Middle frontal gyrus (tissue), 1 donor: ENCODE measurements at regions not wholly inside any gene's neighbourhood (a gene's known extent, or its start where the extent isn't known, plus 50 kb on each side); places are given as distances from the start of the nearest gene placed in this dataset.
"Not testable (repeated sequence)": the region's sequence is repeated elsewhere in the genome, so short reads cannot be mapped to it uniquely, and the experiment has no call there.

Source experiments
- DNase-seq: peaks from one replicate; pipeline ENCODE4 v3.0.0-alpha.2; 2015; ENCODE audit warnings: low spot score; ENCODE audit errors: extremely low spot score

DNA sequence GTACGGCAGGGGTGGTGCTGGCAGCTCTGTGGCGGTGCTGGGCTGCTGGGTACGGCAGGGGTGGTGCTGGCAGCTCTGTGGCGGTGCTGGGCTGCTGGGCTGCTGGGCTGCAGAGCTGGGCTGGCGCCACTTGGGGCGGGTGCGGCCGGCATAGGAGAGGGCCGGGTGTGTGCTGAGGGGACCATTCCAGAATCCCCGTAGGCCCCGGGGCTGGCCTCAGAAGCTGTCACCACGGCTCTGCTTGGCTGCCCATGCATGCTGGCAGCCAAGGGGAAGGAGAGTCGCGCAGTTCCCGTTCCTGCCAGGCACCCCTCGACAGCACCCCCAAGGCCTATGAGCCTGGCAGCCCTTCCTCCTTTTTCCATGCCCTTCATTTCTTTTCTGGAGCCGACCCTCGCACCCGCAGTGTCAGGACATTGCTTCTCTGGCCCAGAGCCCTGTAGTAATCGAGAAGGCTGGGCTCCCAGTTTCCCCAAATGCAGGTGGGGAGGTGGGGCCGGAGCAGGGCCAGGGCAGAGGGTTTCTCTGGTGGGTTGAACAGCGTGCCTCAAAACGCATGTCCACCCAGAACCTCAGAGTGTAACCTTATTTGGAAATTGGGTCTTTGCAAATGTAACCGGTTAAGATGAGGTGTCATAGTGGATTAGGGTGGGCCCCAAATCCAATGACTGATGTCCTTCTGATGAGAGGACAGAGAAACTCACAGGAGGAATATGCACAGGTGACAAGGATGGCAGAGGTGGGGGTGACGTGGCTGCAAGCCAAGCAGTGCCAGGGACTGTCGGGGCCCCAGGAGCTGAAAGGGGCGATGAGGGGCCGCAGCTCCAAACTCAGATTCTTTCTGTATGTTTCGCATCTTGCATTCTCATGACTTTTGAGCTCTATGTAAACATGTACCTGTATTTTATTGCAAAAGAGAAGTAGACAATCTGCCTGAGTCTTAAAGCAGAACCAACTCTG, 71.0 kb upstream of the ACTRT2 start:
- DNase-seq = no peak

DNA sequence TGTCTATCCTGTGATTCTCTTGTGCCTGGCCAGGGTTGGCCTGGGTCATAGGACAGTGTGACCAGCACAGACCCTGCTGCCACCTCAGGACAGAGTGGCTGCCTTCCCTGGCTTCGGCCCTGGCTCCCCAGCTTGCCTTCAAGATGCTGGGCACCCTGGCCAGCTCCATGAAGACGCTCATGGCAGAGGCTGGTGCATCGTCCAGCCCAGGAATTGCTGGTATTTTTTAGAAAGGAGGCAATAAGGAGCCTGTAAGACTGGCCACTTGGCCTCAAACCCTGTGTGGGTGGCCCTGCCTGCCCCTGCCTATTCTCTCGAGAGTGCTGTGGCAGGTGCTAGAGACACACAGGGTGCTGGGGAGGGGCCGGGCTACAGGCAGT, 70.4 kb upstream of the ACTRT2 start:
- no peak for DNase-seq

DNA sequence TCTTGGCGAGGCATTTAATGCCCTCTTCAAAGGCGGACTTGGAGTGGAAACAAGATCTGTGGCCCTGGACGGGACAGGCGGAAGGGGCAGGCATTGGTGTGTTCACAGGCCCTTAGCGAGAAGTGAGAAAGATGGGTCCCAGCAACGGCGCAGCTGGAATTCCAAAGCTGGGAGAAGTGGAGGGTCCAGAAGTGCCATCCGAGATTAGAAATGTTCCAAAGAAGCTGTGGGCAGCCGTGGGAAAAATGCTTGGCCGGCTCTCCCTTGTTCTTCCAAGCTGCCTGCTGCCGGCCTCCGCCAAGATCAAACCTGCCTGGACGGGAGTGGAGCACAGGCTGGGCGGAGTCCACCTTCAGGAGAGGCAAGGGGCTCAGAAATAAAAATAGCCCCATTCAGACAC, 69.4 kb upstream of the ACTRT2 start:
- DNase-seq = no peak

DNA sequence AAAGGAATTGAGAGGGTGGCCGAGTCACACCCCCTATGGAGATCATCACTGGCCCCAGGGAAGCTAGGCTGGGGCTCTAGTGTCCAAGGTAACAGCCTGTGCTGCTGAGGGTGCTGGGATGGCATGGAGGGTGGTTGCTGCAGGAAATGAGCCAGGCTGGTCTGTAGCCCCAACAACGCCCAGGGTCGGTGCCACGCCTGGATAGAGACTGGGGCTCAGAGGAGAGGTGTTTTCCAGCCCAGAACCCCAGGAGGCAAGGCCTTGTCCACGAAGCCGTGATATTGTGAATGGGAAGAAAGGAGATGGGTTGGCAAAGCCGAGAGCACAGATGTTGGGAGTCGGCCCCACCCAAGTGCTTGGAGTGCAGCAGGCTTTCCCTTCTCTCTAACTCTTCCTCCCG, 68.9 kb upstream of the ACTRT2 start:
- no peak for DNase-seq

DNA sequence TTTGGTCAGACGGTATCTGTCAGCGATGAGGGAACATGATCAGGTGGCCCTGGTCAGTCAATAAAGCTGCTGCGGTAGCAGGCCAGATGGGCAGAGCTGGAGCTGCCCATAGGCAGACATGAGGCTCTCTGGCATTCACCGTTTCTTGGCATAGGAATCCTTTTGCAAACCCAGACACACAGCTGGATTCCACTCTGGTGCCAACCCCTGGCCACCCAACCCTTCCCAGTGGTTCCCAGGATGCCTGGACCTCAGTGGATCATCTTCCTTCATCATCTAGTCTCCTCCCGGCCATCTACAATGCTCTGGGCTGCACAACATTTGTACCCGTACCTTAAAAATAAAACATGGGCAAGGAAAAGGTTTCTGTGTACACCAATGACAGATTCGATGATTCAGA, 68.3 kb upstream of the ACTRT2 start:
- no peak for DNase-seq

DNA sequence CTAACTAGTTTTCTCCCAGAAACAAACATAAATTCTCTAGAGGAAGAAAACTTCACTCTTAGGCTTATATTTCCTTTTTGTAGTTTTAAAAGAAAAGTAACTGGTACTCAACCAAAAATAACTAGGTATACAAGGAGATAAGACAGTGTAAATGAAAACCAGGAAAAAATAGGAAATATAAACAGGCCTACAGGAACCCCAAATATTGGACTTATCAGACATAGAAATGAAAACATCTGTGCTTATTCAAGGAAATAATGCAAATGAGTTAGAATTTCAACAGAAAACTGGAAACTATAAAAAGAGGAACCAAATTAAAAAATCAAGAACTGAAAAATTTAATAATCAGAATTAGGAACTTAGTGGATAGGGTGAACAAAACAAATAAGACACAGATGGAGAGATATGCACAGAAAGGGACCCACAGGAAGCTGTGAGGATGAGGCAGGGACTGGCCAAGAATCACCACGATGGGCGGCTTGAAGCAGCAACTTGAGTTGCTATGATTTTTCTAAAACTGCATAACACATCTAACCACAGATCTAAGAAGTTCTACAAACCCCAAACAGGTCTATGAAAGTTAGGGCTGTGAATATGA, 67.5 kb upstream of the ACTRT2 start:
- DNase-seq = no peak

DNA sequence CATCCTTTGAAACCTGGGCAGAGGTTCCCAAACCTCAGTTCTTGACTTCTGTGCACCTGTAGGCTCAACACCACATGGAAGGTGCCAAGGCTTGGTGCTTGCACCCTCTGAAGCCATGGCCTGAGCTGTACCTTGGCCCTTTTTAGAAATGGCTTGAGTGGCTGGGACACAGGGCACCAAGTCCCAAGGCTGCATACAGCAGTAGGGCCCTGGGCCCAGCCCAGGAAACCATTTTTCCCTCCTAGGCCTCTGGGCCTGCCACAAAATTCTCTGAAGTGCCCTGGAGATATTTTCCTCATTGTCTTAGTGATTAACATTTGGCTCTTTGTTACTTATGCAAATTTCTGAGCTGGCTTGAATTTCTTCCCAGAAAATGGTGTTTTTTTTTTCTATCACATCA, 65.6 kb upstream of the ACTRT2 start:
- DNase-seq = no peak

DNA sequence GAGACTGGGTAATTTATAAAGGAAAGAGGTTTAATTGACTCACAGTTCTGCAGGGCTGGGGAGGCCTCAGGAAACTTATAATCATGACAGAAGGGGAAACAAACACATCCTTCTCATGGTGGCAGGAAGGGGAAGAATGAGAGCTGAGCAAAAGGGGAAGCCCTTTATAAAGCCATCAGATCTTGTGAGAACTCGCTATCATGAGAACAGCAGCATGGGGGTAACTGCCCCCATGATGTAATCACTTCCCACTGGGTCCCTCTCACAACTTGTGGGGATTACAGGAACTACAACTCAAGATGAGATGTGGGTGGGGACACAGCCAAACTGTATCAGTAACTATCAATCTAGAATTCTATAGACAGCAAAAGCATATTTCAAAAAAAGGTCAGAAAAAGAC, 64.7 kb upstream of the ACTRT2 start:
- no peak for DNase-seq

DNA sequence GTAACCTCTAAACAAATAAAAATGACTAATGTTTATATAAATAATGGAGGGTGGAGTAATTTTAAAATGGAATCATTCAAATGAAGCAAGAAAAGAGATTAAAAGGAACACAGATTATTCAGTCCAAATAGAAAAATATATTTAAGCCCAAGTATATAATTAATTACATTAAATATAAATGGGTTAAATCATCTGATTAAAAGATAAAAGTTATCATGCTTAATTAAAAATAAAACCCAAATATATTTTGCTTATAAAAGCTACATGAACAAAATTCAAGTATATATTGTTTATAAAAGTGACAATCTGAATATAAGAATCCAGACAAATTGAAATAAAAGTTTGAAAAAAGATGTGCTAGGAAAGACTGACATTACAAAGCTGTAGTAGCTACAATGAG, 63.9 kb upstream of the ACTRT2 start:
- DNase-seq = no peak

DNA sequence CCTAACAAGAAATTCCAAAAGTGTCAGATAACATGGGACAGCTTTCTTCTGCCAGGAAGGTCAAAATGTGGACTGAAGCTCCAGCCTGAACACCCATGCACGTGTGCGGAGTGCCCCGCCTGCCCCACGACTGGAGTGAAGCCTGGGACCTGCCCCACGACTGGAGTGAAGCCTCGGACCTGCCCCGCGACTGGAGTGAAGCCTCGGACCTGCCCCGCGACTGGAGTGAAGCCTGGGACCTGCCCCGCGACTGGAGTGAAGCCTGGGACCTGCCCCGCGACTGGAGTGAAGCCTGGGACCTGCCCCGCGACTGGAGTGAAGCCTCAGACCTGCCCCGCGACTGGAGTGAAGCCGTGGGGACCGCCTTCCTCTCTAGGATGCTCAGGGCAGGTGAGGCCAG, 61.4 kb upstream of the ACTRT2 start:
- not testable (repeated sequence) for DNase-seq

DNA sequence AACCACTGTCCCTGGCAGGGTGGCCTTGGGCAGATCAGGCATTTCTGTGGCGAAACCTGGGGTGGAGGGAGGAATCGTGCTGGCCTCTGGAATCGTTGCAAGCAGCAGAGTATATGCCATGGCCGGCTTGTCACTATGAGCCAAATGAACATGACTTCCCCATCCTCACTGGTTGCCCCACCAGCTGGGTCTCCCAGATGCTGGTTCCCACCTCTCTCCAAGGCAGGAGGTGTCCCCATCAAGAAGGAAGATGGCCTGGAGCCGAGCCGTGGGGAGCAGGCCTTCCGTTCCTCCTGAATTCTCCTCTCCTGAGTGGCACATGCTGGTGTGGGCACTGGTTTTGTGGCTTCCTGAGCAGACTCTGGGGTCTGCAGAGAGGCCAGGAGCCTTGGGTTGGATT, 60.2 kb upstream of the ACTRT2 start:
- no peak for DNase-seq

DNA sequence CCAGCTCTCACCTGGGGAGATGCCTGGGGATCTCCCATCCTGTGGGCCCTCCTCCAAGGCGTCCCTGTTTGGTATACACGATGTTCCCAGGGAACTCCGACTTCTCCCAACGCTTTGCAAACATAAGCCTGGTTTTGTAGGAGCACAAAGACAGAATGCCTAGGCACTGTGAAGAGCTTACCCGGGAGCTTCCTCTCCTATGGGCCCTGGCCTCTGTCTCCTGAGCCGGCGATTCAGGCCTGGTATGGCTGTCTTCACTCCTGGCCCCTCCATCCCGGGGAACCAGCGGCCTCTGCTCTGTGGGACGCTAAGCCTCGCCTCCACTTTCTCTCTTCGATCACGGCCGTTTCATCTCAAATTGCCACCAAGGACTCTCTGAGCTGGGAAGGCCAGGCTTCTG, 59.6 kb upstream of the ACTRT2 start:
- DNase-seq = no peak

DNA sequence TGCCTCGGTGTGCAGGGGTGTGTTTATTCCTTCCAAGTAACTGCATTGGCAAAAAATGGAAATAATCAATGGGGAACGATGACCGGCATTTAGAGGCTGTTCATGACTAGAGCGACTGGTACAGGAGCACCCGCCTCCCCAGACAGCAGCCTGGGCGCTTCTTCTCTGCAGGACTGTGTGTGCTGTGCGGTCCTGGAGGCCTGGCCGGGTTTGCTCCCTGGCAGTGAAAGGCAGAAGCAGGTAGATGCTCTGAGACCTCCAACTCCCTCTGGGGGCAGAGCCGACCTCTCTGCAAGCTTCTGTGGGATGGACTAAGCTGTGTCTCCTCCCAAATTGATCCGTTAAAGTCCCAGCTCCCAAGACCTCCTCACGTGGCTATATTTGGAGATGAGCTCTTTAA, 59.2 kb upstream of the ACTRT2 start:
- DNase-seq = no peak

DNA sequence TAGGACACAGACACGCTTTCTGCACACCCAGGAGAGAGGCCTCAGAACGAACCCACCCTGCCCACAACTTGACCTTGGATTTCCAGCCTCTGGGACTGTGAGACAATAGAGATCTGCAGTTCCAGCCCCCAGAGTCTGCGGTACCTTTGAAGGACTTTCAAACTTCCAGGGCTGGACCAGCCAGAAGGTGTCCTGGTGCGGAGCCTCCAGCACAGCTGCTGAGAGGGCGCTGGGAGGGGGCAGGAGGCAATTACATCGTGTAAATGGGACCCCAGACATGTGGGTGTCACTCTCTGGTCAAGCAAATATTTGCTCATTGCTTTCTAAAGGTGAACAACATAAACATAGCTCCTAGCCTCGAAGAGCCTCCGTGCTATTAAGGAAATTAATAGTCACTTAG, 58.7 kb upstream of the ACTRT2 start:
- DNase-seq = no peak

DNA sequence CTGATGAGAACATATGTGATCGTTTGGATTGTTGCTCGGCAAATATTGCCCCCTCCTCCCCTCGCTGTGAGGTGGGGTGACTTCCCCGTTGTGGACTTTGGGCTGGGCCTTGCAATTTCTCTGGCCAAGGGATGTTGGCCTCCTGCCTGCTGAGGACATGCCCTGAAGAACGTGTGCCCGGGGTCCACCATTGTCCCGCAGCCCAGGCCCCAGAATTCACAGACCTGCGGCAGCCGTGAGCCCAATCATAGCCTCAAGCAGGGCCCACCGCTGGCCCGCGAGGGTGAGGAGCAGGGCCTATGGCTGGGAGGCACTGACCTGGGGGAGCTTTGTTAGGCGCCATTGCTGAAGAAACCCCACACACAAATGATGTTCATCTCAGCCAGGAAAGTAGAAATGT, 58.3 kb upstream of the ACTRT2 start:
- no peak for DNase-seq

DNA sequence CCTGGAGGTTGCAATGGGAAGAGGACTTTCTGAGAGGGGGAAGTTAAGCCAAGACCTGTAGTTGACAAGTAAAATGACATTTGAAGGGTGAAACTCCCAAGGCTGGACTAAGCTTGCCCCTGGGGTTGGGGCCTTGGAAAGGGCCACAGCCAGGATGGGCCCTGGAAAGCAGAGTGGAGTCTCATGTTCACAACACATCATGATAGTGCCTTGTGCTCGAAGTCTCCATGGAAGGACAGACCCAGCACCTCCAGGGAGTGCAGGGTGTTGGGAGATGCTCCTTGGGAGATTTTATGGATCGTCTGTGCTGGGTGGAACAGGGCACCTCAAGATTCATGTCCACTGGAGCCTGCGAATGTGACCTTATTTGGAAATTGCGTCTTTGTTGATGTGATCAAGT, 55.6 kb upstream of the ACTRT2 start:
- DNase-seq = no peak

DNA sequence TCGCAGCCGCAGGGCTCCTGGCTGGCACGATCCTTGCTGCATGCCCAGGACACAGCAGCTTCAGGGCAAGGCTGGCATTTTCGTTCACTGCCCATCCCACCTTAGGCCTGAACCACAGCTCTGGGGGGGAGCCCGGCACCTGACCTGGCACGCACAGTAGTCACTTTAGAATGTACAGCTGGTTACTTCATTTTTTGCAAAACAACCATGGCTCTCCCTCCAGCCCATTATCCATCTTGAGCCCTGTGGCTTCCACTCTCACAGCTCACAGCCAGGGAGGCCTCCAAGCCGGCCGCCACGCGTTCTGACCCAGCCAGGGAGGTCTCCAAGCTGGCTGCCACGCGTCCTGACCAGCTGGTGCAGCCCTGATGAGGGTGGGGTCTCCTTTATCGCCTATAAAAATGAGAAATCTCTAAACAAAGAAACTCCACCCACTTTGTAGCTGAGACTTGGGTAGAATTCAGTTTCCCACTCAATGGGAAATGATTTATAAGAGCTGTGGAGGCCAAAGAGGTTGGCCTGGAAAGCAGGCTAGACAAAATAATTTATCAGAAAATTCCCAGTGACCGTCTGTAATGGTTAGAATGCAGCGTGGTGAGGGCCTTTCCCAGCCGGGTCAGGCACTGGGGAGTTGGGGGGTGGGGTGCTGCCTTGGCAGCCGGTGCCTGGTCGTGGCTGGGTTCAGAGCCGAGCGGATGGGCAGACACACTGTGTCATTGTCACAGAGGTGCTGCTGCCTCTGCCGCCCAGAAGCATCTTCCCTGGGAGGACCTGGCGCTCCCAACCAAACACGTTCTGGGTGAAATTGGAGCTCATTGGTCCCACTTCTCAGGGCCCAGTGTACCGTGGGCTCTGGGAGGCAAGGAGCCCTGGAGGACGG, 54.6 kb upstream of the ACTRT2 start:
- no peak for DNase-seq

DNA sequence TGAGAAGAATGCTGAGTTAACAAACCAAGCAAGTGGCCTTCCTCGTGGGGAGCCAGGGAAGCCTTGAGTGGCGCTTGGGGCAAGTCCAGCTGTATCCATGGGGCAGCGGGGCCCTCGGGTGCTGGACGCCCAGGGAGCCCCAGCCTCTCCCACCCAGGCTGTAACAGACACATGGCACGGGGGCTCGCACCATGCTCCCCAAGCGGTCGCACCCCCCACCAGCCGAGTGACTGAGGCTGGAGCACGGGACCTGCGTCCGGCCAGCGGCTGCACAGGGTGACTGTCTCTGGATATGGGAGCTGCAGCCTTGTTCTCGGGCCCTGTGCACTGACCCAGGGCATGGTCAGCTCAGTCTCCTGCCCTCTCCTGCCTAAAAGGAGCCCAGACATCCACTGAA, 53.9 kb upstream of the ACTRT2 start:
- no peak for DNase-seq

DNA sequence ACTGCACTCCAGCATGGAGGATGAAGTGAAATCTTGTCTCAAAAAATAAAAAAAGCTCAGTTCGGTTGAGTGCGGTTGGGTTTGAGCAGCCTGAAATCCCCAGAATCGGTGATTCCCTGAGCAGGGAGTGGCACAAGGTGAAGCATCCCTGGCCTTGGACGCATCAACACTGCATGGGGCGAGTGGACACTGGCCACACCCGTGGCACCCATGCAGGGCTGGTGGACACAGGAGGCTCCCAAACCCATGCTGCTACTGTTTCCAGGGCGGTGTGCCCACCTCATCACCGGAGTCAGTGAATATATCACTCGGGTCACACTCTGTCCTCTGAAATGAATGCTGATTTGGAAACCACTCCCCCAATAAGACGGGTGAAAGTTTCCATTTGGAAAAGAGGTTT, 53.4 kb upstream of the ACTRT2 start:
- no peak for DNase-seq

DNA sequence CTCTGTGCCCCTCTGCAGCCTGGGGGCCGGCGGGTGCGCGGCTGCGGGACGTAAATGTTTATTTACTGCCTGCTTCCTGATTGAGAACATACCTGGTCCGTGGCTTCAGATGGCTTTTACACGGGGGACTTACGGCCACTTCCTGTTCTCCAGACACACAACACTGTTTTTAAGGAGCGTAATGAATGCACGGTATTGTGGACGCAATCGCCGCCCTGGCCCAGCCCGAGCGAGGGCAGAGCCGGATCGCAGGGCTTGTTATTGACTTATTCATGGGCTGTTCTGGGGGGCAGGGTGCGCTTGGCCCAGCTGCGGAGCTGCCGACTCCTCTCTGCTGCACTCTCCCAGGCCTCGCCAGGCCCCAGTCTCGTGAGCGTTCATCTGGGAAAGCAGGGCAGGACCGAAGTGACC, 52.8 kb upstream of the ACTRT2 start:
- peak; percentile 44 for DNase-seq

DNA sequence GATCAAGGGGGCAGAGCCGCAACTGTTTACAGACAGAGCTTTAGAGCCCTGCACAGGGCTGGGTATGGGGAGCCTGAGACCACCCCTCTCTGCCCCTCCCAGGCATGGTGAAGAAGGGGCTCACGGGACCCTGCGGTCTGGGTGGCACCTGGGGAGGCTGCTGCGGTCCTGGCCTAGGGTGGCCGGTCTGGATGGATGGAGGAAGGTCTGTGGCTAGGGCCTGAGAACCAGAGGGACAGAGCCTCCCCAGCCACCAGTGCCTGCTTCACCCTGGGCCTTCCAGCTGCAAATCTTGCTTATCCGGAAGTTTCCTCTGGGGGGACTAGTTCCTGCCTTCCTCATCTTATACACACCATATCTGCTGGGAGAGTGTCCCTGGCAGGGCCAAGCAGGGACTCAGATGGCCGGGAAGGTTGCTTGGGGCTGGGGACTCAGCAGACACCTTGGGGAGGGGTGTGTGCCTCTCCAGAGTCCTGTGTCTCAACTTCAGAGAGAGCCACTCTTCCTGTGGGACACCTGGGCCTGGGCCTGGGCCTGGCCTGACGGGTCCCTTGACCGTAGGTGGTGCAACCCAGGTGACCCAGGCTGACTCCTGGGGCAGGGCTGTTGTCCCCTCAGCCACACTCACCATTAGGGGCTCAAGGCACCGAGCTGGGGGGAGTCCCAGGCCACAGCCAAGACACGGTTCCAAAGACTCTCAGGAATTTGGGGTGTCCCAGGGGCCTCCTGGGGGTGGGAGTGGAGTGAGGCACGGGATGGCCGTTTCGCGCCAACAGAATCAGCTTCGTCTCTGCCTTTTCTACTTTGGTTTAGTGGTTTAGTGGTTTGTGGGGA, 52.0 kb upstream of the ACTRT2 start:
- DNase-seq = no peak
